Suprapubic skin (tissue), 4 donors: ENCODE measurements at regions not wholly inside any gene's neighbourhood (a gene's known extent, or its start where the extent isn't known, plus 50 kb on each side); places are given as distances from the start of the nearest gene placed in this dataset.

Experiments
- DNase-seq, 2 donors: peaks; one replicate each; pipeline ENCODE4 v3.0.0-alpha.2; 2019; ENCODE audit warnings: low spot score in 2 of 2
- H3K27ac ChIP-seq: fragments of 200-600 bp; sonication (generic); one replicate; pipeline ENCODE4 v1.5.1; 2019
- H3K27me3 ChIP-seq: fragments of 200-600 bp; sonication (generic); one replicate; pipeline ENCODE4 v1.5.1; 2019
- H3K36me3 ChIP-seq: fragments of 200-600 bp; sonication (generic); one replicate; pipeline ENCODE4 v1.5.1; 2019
- H3K4me1 ChIP-seq: fragments of 200-600 bp; sonication (generic); one replicate; pipeline ENCODE4 v1.5.1; 2019
- H3K4me3 ChIP-seq: fragments of 200-600 bp; sonication (generic); one replicate; pipeline ENCODE4 v1.5.1; 2019; ENCODE audit warnings: mild to moderate bottlenecking
- H3K9me3 ChIP-seq: fragments of 200-600 bp; sonication (generic); one replicate; pipeline ENCODE4 v1.5.1; 2019
- EP300 ChIP-seq: sonication (generic); formaldehyde crosslinking; IDR thresholded peaks from one replicate; pipeline ENCODE4 v1.6.1; 2017; ENCODE audit warnings: antibody characterized with exemption
- POLR2A ChIP-seq, 2 donors: fragments of 450-650 bp; IDR thresholded peaks; one replicate each; pipeline ENCODE4 v1.6.1; 2017; ENCODE audit warnings: antibody characterized with exemption in 2 of 2, mild to moderate bottlenecking in 2 of 2, moderate library complexity in 2 of 2
- POLR2AphosphoS5 ChIP-seq, 3 donors: sonication (generic); formaldehyde crosslinking; IDR thresholded peaks; one replicate each; pipeline ENCODE4 v1.6.1; 2017; ENCODE audit warnings: antibody characterized with exemption in 3 of 3
- WGBS: methylation state at CpG from one replicate; pipeline ENCODE4 v1.1.5; 2018; 5-methylcytosine and 5-hydroxymethylcytosine counted together
- TF ChIP-seq, protein P1 (sequence below), 2 donors: fragments of 200-600 bp in 1 of 2; fragments of 450-650 bp in 1 of 2; sonication (generic) in 1 of 2; IDR thresholded peaks; one replicate each; pipeline ENCODE4 v1.5.1; 2016 to 2019; ENCODE audit warnings: antibody characterized with exemption in 2 of 2, mild to moderate bottlenecking in 1 of 2, moderate library complexity in 1 of 2

DNA sequence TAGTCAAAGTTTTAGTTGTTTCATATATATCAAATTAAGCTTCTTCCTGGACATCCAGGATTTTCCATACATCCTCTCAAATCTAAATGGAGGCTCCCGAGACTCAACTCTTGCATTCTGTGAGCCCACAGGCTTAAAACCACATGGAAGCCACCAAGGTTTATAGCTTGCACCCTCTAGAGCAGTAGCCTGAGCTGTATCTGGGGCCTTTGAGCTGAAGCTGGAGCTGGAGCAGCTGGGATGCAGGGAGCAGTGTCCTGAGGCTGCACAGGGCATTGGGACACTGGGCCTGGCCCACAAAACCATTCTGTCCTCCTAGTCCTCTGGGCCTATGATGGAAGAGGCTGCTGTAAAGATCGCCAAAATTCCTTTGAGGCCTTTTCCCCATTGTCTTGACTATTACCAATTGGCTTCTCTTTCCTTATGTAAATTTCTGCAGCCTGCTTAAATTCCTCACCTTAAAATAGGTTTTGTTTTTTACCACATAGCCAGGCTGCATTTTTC lies 151.0 kb downstream of the COX7C start:
- Histone ChIP-seq H3K9me3 (no peaks in the 10 kb centered on the region), H3K4me1 (no peaks in the 10 kb centered on the region), H3K27me3 (no peaks in the 10 kb centered on the region), H3K36me3 (no peaks in the 10 kb centered on the region), H3K27ac (no peak overlapping the region), H3K4me3 (no peak overlapping the region)
- WGBS, result 92% methylated on average over 2 of the region's 2 CpGs
- DNase-seq, result no peak
- TF ChIP-seq, protein P1, sequence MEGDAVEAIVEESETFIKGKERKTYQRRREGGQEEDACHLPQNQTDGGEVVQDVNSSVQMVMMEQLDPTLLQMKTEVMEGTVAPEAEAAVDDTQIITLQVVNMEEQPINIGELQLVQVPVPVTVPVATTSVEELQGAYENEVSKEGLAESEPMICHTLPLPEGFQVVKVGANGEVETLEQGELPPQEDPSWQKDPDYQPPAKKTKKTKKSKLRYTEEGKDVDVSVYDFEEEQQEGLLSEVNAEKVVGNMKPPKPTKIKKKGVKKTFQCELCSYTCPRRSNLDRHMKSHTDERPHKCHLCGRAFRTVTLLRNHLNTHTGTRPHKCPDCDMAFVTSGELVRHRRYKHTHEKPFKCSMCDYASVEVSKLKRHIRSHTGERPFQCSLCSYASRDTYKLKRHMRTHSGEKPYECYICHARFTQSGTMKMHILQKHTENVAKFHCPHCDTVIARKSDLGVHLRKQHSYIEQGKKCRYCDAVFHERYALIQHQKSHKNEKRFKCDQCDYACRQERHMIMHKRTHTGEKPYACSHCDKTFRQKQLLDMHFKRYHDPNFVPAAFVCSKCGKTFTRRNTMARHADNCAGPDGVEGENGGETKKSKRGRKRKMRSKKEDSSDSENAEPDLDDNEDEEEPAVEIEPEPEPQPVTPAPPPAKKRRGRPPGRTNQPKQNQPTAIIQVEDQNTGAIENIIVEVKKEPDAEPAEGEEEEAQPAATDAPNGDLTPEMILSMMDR (IDR thresholded peaks at IDR 0.05), result no peak
- TF ChIP-seq POLR2A (IDR thresholded peaks at IDR 0.05) (no peak), EP300 (no peak), POLR2AphosphoS5 (IDR thresholded peaks at IDR 0.05) (no peak)

DNA sequence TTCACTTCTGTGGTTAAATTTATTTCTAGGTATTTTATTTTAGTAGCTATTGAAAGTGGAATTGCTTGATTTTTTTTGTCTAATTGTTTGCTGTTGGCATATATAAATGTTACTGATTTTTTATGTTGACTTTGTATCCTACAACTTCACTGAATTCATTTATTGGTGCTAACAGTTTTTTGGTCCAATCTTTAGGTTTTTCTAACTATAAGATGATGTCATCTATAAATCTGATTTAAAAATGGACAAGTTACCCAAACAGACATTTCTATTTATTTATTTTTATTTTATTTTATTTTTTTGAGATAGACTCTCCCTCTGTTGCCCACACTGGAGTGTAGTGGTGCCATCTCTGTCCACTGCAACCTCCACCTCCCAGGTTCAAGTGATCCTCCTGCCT lies 162.3 kb downstream of the COX7C start:
- TF ChIP-seq POLR2A (IDR thresholded peaks at IDR 0.05), result no peak
- TF ChIP-seq, protein P1 (IDR thresholded peaks at IDR 0.05), result no peak
- no peak for TF ChIP-seq POLR2AphosphoS5 (IDR thresholded peaks at IDR 0.05)
- TF ChIP-seq EP300, result no peak
- no peaks in the 10 kb centered on the region for H3K4me1 ChIP-seq
- H3K27ac ChIP-seq, result no peak overlapping the region
- no peaks in the 10 kb centered on the region for H3K9me3 ChIP-seq
- H3K27me3 ChIP-seq, result no peaks in the 10 kb centered on the region
- no peak overlapping the region for H3K4me3 ChIP-seq
- DNase-seq, result no peak
- no peaks in the 10 kb centered on the region for H3K36me3 ChIP-seq

DNA sequence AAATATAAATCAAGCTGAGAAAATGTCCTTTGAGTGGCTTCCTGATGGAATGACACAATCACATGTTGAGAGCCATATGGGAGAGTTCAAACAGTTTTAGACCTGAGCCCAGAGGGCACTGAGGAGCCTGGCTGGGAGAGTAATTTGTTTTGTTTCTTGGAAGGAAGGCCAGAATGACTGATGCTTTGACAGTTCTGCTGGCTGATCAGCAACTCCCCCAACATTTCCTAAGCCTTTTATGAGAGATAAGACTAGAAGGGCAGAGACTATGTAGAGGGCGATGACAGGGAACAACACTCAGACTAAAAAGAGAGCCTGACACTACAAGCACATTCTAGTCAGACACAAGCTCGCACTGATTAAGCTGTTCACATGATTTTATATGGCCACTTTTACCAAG lies 169.2 kb downstream of the COX7C start:
- no peak for TF ChIP-seq POLR2A (IDR thresholded peaks at IDR 0.05)
- TF ChIP-seq EP300, result no peak
- TF ChIP-seq, protein P1 (IDR thresholded peaks at IDR 0.05), result no peak
- no peak for TF ChIP-seq POLR2AphosphoS5 (IDR thresholded peaks at IDR 0.05)
- no peaks in the 10 kb centered on the region for H3K4me1 ChIP-seq

DNA sequence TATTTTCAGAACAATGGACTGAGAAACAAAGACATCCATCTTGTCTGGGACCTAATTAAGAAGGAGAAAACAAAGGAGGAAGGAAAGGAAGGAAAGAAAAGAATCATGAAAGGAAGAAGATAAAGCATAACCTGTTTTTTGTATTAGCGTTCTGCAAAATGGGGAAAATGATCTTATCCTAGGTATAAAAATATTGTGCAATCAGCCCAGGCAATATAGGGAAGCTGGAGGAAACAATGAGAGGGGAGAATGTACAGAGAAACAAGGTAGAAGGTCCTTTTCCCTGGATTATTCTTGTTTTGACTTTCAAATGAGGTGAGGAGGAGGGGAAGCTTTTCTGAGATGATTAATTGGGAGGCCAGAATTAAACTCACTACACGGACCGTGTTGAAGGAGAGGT lies 177.9 kb downstream of the COX7C start:
- Histone ChIP-seq H3K36me3 (no peaks in the 10 kb centered on the region), H3K9me3 (no peaks in the 10 kb centered on the region), H3K4me3 (no peak overlapping the region), H3K27me3 (no peaks in the 10 kb centered on the region), H3K4me1 (no peaks in the 10 kb centered on the region), H3K27ac (no peak overlapping the region)
- no peak for TF ChIP-seq POLR2A (IDR thresholded peaks at IDR 0.05)
- TF ChIP-seq, protein P1 (IDR thresholded peaks at IDR 0.05), result no peak
- TF ChIP-seq POLR2AphosphoS5 (IDR thresholded peaks at IDR 0.05), result no peak
- no peak for TF ChIP-seq EP300
- no peak for DNase-seq
- 64% methylated on average over 3 of the region's 3 CpGs for WGBS

More for the DNA sequence above, 169.2 kb downstream of the COX7C start:
- Histone ChIP-seq H3K27ac (no peak overlapping the region), H3K4me3 (no peak overlapping the region), H3K9me3 (no peaks in the 10 kb centered on the region), H3K36me3 (no peaks in the 10 kb centered on the region), H3K27me3 (no peaks in the 10 kb centered on the region)
- DNase-seq, result no peak
- WGBS, result 45% methylated on average over 2 of the region's 2 CpGs

DNA sequence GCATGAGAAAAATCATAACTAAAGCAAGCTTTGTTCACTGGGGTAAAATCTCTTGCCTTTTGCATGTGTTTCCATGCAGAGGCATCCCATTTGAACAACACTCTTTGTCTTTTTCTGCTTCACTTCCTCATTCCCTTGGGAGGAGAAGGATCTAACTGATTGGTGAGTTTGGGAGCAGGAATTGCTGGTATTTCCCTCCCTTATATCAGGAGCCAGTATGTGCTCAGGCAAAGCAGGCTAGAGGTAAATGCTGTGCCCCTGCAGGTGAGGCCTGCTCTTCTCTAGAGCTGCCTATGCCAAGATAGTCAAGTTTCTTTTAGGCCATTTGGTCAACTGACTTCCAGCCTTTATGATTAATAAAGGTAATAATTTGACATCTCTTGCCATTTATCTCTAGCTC lies 179.9 kb downstream of the COX7C start:
- Histone ChIP-seq H3K4me3 (no peak overlapping the region), H3K4me1 (no peaks in the 10 kb centered on the region), H3K36me3 (no peaks in the 10 kb centered on the region), H3K27ac (no peak overlapping the region), H3K27me3 (no peaks in the 10 kb centered on the region), H3K9me3 (no peaks in the 10 kb centered on the region)
- DNase-seq, result no peak
- TF ChIP-seq, protein P1 (IDR thresholded peaks at IDR 0.05), result no peak
- TF ChIP-seq POLR2A (IDR thresholded peaks at IDR 0.05) (no peak), POLR2AphosphoS5 (IDR thresholded peaks at IDR 0.05) (no peak), EP300 (no peak)
